LNCAP (cell line): ENCODE measurements at regions not wholly inside any gene's neighbourhood (a gene's known extent, or its start where the extent isn't known, plus 50 kb on each side); places are given as distances from the start of the nearest gene placed in this dataset.

Experiments used
- TF ChIP-seq, protein P1 (sequence below): fragments of 450-650 bp; IDR thresholded peaks from 2 replicates; pipeline ENCODE4 v1.5.1; 2017; ENCODE audit warnings: mild to moderate bottlenecking

DNA sequence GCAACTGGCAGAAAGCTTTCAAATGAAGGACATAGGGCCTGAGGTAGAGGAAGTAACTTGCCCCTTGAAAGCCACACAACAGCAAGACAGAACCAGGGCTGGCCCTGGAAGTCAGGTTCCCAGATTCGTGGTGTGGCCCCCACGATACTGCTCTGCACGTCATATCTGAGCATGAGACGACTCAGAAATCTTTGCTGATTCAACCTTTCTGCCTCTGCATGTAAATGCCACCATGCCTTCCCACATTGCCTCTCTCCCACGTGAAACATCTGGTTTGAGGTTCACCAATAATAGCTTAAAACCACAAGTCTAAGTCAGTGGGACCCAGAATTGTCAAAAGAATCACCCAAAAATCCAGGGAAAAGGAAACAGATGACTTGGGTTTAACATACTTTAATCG, 214.0 kb upstream of the TRIB2 start:
- TF ChIP-seq, protein P1, sequence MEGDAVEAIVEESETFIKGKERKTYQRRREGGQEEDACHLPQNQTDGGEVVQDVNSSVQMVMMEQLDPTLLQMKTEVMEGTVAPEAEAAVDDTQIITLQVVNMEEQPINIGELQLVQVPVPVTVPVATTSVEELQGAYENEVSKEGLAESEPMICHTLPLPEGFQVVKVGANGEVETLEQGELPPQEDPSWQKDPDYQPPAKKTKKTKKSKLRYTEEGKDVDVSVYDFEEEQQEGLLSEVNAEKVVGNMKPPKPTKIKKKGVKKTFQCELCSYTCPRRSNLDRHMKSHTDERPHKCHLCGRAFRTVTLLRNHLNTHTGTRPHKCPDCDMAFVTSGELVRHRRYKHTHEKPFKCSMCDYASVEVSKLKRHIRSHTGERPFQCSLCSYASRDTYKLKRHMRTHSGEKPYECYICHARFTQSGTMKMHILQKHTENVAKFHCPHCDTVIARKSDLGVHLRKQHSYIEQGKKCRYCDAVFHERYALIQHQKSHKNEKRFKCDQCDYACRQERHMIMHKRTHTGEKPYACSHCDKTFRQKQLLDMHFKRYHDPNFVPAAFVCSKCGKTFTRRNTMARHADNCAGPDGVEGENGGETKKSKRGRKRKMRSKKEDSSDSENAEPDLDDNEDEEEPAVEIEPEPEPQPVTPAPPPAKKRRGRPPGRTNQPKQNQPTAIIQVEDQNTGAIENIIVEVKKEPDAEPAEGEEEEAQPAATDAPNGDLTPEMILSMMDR = no peak

DNA sequence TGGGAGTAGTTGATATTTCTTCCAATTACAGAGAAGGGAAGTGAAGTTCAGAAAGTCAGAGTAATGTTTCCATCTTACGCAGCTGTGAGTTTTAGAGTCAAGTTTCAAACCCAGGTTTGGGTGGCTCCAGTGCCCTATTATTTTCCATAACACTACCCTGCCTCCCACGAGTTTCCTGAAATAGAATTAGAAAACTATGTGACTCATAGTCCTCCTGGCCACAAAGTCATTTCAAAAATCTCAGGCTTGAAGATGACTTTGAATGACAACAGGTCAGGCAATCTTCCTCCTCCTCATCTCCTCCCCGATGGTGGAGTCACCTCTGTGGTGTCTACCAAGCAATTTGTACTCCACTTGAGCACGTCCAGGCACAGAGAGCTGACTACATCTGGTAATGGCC, 212.3 kb upstream of the TRIB2 start:
- TF ChIP-seq, protein P1 = no peak

DNA sequence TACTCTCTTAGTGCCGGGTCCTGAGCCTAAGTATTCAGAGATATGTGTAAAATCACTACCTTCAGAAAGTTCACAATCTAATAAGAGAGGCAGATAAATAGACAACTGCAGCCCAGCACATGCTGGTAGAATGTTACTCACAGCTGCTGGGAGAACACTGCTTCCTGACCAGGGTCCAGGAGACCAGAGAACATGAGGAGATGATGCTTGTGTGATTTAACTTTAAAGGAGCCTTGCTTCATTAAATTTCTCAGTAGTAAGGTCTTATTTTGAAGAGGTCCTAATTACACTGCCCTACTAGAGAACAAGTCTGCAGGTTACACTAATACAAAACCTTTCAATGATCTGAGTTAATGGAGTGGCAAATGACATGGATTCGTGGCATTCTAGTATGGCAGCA, 209.9 kb upstream of the TRIB2 start:
- TF ChIP-seq, protein P1 = no peak

DNA sequence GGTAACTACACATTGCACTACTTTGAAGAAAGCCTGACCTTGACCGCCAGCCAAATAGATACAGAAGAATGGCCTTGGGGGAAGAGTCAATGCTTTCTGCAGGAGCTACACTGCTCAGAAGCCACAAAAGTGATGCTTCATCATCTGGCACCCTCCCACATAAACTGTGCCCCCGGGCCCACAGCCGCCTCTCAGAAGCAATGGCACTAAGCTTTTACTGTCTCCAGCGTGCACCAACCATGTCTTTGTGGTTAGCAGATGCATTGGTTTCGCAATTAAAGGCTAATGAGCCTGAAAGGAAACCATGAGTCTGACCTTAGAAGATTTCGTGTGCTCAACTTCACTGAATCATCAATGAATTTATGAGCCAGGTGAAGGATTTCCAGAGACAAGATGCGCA, 209.4 kb upstream of the TRIB2 start:
- TF ChIP-seq, protein P1 = no peak

DNA sequence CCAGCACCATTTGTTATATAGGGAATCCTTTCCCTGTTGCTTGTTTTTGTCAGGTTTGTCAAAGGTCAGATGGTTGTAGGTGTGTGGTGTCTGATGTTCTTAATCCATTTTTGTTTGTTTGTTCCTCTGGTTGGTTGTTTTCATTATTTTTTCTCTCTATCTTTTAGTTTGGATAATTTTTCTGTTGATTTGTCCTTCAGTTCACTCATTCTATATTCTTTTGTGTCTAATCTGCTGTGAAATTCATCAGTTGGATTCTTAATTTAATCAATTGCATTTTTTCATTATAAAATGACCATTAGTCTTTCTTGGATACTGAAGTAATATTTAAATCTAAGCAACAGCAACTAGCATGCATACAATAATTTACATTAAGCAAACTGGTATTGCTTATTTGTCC, 206.7 kb upstream of the TRIB2 start:
- TF ChIP-seq, protein P1 = no peak

DNA sequence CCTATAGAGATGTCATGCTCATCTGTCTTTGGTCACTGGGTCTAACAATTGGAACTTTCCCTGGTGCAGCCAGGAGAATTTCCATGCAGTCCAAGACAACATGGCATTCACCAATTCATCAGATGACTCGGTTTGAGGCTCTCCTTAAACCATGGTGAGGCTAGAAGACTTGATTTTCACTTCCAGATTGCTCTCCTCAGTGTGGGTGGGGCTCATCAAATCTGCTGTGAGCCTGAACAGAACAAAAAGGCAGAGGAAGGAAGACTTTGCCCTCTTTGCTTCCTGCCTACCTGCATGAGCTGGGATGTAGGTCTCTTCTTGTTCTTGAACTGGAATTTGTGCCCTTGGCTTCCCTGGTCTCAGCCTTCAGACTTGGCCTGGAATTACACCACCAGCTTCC, 203.4 kb upstream of the TRIB2 start:
- TF ChIP-seq, protein P1 = no peak

DNA sequence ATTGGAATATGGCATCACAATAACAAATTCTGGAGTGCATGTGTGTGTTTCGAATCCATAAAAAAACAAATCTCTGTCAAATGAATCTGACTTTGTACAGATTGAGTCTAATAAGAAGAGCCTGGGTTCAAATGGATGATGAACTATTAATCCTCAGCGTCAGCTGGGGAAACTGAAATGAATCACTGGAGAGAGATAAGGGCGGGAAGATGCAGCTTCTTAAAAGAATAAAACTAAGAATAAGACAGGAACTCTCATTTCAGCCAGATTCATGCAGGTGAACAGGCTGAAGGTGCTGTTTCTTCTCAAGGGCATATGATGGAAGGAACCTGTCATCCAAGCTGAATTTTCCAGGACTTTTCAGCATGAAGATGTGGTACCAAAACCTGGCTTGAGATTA, 202.6 kb upstream of the TRIB2 start:
- TF ChIP-seq, protein P1 = no peak
